Body of pancreas (tissue), 4 donors: ENCODE measurements at regions not wholly inside any gene's neighbourhood (a gene's known extent, or its start where the extent isn't known, plus 50 kb on each side); places are given as distances from the start of the nearest gene placed in this dataset.

Experiments
- CTCF ChIP-seq, 7 experiments: fragments of 450-650 bp in 4 of 7; fragments of 200-600 bp in 3 of 7; sonication (generic) in 3 of 7; IDR thresholded peaks; one replicate each; pipeline ENCODE4 v1.5.1; 2016 to 2019; ENCODE audit warnings: antibody characterized with exemption in 7 of 7
- POLR2A ChIP-seq, 3 donors: fragments of 450-650 bp; IDR thresholded peaks; one replicate each; pipeline ENCODE4 v1.6.1; 2016; ENCODE audit warnings: antibody characterized with exemption in 3 of 3, mild to moderate bottlenecking in 2 of 3

GRCh38 chr14:48615618-48616017 lies 940.2 kb upstream of the MDGA2 start:
- TF ChIP-seq CTCF (IDR thresholded peaks at IDR 0.05): no peak
- no peak for TF ChIP-seq POLR2A (IDR thresholded peaks at IDR 0.05)
